ENCODE measurements at regions not wholly inside any gene's neighbourhood (a gene's known extent, or its start where the extent isn't known, plus 50 kb on each side); places are given as distances from the start of the nearest gene placed in this dataset.

DNA sequence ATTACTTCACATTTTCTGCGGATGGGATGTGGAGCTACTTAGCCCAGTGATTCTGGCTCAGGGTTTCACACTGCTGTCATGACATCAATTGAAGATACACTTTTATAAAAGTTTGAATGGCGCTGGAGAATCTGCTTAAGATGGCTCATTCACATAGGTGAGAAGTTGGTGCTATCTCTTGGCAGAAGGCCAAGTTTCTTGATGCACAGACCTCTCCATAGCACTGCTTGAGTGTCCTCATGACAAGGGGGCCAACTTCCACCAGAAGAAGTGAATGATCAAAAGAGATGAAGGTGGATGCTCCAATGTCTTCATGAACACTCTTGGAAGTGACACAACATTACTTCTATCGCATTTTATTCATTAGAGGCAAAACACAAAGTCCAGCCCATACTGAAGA lies 403.7 kb upstream of the CCNG1 start:
- no peak for DNase-seq (ENCODE audit: extremely low spot score)
- WGBS = 29% methylated on average over 3 of the region's 3 CpGs
- H3K4me3 ChIP-seq = no peak overlapping the region
- no peak overlapping the region for H3K27ac ChIP-seq (replicated peaks in 1 of 4)
- H3K27me3 ChIP-seq = no peaks in the 10 kb centered on the region
- no peaks in the 10 kb centered on the region for H3K36me3 ChIP-seq
- intact Hi-C loops (cut with DNase I) = no loop called here
- no peaks in the 10 kb centered on the region for H3K4me1 ChIP-seq
- H3K9me3 ChIP-seq = no peaks in the 10 kb centered on the region
- TF ChIP-seq POLR2AphosphoS5 (IDR thresholded peaks at IDR 0.05) = no peak
- TF ChIP-seq, protein P1, sequence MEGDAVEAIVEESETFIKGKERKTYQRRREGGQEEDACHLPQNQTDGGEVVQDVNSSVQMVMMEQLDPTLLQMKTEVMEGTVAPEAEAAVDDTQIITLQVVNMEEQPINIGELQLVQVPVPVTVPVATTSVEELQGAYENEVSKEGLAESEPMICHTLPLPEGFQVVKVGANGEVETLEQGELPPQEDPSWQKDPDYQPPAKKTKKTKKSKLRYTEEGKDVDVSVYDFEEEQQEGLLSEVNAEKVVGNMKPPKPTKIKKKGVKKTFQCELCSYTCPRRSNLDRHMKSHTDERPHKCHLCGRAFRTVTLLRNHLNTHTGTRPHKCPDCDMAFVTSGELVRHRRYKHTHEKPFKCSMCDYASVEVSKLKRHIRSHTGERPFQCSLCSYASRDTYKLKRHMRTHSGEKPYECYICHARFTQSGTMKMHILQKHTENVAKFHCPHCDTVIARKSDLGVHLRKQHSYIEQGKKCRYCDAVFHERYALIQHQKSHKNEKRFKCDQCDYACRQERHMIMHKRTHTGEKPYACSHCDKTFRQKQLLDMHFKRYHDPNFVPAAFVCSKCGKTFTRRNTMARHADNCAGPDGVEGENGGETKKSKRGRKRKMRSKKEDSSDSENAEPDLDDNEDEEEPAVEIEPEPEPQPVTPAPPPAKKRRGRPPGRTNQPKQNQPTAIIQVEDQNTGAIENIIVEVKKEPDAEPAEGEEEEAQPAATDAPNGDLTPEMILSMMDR (IDR thresholded peaks at IDR 0.05) = no peak
- TF ChIP-seq EP300 (IDR thresholded peaks at IDR 0.05) = no peak
- TF ChIP-seq POLR2A (IDR thresholded peaks at IDR 0.05; ENCODE audit: low read depth) = no peak

DNA sequence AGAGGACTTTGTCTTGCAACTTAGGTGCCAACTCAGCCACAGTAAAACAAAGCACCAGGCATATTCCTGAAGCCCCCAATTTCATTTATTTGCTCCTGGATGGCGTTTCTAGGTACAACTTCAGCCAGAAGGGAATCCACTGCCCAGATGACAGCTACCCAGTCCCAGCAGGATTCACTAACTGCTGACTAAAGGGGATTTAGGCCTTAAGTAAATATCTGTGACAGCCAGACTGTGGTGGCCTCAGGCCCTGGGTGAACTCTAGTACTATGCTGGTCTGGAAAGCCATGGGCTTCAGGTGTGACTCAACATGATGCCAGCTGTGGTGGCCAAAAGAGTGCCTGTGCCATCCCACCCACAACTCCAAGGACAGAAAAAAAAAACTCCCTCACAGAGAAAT lies 396.1 kb upstream of the CCNG1 start:
- WGBS = 50% methylated on average over 1 of the region's 1 CpG
- Histone ChIP-seq H3K4me3 (no peak overlapping the region), H3K27me3 (no peaks in the 10 kb centered on the region), H3K4me1 (no peaks in the 10 kb centered on the region), H3K27ac (replicated peaks in 1 of 4) (no peak overlapping the region), H3K9me3 (peaks cover 0 to 15% (median 0%) of the 10 kb centered on the region in 4 donors), H3K36me3 (no peaks in the 10 kb centered on the region)
- intact Hi-C loops (cut with DNase I) = no loop called here
- no peak for TF ChIP-seq EP300 (IDR thresholded peaks at IDR 0.05)
- no peak for TF ChIP-seq POLR2AphosphoS5 (IDR thresholded peaks at IDR 0.05)
- TF ChIP-seq POLR2A (IDR thresholded peaks at IDR 0.05; ENCODE audit: low read depth) = no peak
- TF ChIP-seq, protein P1 (IDR thresholded peaks at IDR 0.05) = no peak
- no peak for DNase-seq (ENCODE audit: extremely low spot score)

DNA sequence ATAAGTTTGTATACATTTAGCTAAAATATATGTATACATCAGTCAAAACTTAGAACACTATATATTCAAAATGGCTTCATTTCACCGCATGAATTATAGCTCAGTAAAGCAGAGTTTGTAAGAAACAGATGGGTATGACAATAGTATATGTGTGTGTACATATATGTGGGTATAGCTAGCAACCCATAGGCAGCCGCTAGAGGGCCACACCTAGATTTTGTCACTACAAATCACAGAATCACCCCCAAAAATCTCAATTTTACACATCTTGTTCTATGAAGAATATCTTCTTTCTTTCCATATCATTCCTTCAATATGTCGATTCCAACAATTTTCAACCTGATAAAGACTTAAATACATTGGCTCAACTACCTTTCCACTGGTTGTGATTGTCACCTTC lies 357.8 kb upstream of the CCNG1 start:
- Histone ChIP-seq H3K27me3 (no peaks in the 10 kb centered on the region), H3K4me1 (no peaks in the 10 kb centered on the region), H3K9me3 (peaks cover 0 to 17% (median 13%) of the 10 kb centered on the region in 4 donors), H3K27ac (replicated peaks in 1 of 4) (no peak overlapping the region), H3K36me3 (no peaks in the 10 kb centered on the region), H3K4me3 (no peak overlapping the region)
- no peak for DNase-seq (ENCODE audit: extremely low spot score)
- intact Hi-C loops (cut with DNase I) = no loop called here
- TF ChIP-seq, protein P1 (IDR thresholded peaks at IDR 0.05) = no peak
- TF ChIP-seq EP300 (IDR thresholded peaks at IDR 0.05) = no peak
- TF ChIP-seq POLR2A (IDR thresholded peaks at IDR 0.05; ENCODE audit: low read depth) = no peak
- WGBS = 64% methylated on average over 3 of the region's 3 CpGs

DNA sequence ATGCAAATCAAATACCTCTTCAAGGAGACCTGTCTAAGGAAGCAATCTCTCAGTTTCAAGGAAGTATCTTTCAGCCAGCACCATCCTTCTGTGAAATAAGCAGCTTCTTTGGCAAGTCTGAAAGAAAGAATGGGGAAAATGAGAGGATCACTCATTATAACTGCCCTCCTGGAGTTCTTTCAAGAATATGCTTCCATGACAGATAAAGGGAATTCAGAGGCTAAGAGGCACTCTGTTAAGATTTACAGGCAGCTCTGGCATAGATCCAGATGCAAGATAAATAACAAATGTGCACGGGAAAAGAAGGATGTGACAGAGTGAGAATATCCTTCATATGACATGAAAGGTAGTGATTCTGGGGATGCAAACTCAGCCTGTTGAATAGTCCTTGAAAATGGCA lies 348.2 kb upstream of the CCNG1 start:
- Histone ChIP-seq H3K36me3 (no peaks in the 10 kb centered on the region), H3K4me1 (no peaks in the 10 kb centered on the region), H3K27ac (replicated peaks in 1 of 4) (no peak overlapping the region), H3K4me3 (no peak overlapping the region), H3K27me3 (no peaks in the 10 kb centered on the region), H3K9me3 (peaks cover 0 to 7% (median 0%) of the 10 kb centered on the region in 4 donors)
- 14% methylated on average over 1 of the region's 1 CpG for WGBS
- no peak for TF ChIP-seq POLR2A (IDR thresholded peaks at IDR 0.05; ENCODE audit: low read depth)
- no peak for TF ChIP-seq POLR2AphosphoS5 (IDR thresholded peaks at IDR 0.05)
- no peak for TF ChIP-seq EP300 (IDR thresholded peaks at IDR 0.05)
- TF ChIP-seq, protein P1 (IDR thresholded peaks at IDR 0.05) = no peak
- DNase-seq (ENCODE audit: extremely low spot score) = no peak
- intact Hi-C loops (cut with DNase I) = no loop called here

DNA sequence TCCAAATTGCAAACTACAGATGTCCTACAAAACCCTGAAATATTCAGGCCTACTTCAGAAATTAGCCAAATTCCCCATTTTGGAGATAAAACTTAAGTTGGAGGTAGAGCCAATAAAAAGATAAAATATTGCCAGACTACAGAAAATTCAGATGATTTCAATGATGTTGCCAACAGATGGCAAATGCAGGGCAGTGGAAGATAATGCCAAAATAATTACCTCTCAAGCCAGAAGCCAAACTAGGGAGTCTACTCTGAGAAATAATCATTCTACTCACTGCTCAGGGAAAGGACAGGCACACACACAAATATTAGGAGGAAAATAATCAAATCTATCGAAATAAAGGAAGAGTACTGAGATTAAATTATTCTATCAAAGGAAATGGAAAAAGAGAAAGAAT lies 347.5 kb upstream of the CCNG1 start:
- no peaks in the 10 kb centered on the region for H3K4me1 ChIP-seq
- H3K4me3 ChIP-seq = no peak overlapping the region
- WGBS = 57% methylated on average over 1 of the region's 1 CpG
- DNase-seq (ENCODE audit: extremely low spot score) = no peak
- TF ChIP-seq, protein P1 (IDR thresholded peaks at IDR 0.05) = no peak
- TF ChIP-seq POLR2AphosphoS5 (IDR thresholded peaks at IDR 0.05) (no peak), EP300 (IDR thresholded peaks at IDR 0.05) (no peak)
- H3K9me3 ChIP-seq = no peaks in the 10 kb centered on the region
- no peak overlapping the region for H3K27ac ChIP-seq (replicated peaks in 1 of 4)
- no peaks in the 10 kb centered on the region for H3K27me3 ChIP-seq
- no peaks in the 10 kb centered on the region for H3K36me3 ChIP-seq
- intact Hi-C loops (cut with DNase I) = no loop called here
